ENCODE measurements at regions not wholly inside any gene's neighbourhood (a gene's known extent, or its start where the extent isn't known, plus 50 kb on each side); places are given as distances from the start of the nearest gene placed in this dataset.

DNA sequence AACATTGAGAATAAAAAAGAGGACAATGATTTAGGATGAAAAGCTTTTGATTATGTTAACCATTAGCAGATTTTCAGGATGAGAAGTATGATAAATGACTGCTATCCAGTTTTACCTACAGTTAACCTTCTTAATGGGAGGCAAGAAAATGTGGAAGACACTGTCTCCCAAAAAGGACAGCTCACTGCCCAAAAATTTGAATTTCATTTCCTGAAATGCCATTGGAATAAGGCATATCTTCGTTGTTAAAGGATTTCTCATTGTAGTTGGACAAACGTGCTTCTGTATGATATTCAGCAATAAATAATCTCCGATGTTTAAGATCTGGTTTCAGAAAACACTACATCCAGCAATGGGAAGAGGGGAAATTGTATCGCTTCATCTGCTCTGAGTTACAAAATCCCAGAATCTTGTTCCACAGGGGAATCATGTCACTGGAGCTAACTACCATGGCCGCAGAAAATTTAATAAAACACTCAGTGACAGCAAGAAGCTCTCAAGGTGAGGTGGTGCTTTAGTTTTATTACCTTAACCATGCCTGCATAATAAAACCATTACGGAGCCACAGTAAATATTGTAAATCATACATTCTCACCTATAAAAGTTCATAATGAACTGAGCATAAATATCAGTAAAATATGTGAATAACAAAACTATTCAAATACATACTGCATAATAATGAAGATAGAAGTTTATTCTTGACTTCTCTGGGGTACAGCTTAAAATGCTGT, 552.3 kb downstream of the PCDH7 start:
- ChIA-PET CTCF (no interaction called here), POLR2A (no interaction called here)
- TF ChIP-seq, protein P1, sequence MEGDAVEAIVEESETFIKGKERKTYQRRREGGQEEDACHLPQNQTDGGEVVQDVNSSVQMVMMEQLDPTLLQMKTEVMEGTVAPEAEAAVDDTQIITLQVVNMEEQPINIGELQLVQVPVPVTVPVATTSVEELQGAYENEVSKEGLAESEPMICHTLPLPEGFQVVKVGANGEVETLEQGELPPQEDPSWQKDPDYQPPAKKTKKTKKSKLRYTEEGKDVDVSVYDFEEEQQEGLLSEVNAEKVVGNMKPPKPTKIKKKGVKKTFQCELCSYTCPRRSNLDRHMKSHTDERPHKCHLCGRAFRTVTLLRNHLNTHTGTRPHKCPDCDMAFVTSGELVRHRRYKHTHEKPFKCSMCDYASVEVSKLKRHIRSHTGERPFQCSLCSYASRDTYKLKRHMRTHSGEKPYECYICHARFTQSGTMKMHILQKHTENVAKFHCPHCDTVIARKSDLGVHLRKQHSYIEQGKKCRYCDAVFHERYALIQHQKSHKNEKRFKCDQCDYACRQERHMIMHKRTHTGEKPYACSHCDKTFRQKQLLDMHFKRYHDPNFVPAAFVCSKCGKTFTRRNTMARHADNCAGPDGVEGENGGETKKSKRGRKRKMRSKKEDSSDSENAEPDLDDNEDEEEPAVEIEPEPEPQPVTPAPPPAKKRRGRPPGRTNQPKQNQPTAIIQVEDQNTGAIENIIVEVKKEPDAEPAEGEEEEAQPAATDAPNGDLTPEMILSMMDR (IDR thresholded peaks at IDR 0.05; ENCODE audit: control extremely low read depth, extremely low read depth, low read depth, missing control alignments) = no peak
- DNase-seq (ENCODE audit: extremely low spot score) = no peak

DNA sequence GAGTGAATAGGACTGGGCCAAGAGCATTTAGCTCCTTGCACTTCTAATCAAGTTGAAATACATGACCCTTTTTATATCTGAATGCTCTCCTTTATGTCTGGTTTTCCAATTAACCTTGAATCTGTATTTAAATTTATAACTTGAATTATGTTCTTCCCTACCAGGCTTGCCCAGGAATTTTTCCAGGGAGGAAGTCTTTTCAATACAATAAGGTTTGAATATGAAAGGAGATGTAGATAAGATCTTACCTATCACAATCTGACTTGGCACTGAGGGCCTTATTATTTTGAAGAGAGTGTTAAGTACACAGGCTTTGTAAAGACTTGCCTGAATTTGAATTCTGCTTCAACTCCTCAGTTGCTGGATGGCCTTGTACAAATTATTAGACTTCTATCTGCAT, 555.7 kb downstream of the PCDH7 start:
- ChIA-PET CTCF (no interaction called here), POLR2A (no interaction called here)
- no peak for DNase-seq (ENCODE audit: extremely low spot score)
- TF ChIP-seq, protein P1 (IDR thresholded peaks at IDR 0.05; ENCODE audit: control extremely low read depth, extremely low read depth, low read depth, missing control alignments) = no peak

DNA sequence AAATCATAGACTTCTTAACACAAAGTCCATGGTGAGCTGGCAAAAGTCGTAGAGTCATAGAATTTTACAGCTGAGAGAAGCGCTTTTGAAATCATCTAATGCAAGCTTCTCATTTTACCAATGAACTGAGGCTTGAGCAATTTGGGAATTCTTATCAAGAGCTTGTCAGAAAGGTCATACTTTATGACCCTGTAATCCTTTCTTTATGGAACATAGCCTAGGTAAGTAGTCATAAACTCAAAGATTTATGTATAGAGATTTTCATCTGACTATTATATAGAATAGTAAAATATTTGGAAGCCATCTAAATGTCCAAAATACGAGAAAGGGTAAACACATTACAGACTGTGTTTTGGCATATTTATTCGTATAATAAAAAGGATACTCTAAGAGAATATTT, 563.5 kb downstream of the PCDH7 start:
- CTCF ChIA-PET = no interaction called here
- POLR2A ChIA-PET = no interaction called here
- TF ChIP-seq, protein P1 (IDR thresholded peaks at IDR 0.05; ENCODE audit: control extremely low read depth, extremely low read depth, low read depth, missing control alignments) = no peak

DNA sequence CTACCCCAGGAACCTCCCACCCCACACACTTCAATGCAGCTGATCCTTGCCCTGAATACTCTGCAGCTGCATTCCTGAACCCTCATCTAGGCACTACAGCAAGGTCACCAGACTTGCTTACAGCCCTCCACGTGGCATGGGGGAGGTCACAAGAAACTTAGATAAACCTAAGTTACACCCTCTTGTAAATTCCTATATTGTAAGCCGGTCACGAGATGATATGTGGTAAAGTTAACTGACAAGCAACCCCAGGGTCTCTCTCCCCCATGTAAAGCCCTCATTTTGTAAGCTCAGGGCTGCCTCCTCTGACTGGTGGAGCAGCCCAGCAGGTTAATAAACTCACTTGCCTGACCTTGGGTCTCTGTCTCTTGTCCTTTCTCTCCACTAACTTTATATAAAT, 570.7 kb downstream of the PCDH7 start:
- POLR2A ChIA-PET = no interaction called here
- TF ChIP-seq, protein P1 (IDR thresholded peaks at IDR 0.05; ENCODE audit: control extremely low read depth, extremely low read depth, low read depth, missing control alignments) = no peak
- CTCF ChIA-PET = no interaction called here
- no peak for DNase-seq (ENCODE audit: extremely low spot score)

More for the DNA sequence above, 563.5 kb downstream of the PCDH7 start:
- no peak for DNase-seq (ENCODE audit: extremely low spot score)

DNA sequence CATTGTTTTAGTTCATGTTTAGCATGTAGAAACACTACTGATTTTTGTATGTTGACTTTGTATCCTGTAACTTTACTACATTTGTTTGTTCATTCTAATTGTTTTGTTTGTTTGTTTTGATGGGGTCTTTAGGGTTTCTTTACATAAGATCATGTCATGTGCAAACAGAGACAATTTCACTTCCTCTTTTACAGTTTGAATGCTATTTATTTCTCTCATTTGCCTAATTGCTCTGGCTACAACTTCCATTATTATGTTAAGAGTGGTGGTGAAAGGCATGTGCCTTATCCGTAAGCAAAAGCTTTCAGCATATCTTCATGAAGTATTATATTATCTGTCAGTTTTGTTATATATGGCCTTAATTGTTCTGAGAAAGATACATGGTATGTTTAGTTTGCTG, 571.1 kb downstream of the PCDH7 start:
- no peak for DNase-seq (ENCODE audit: extremely low spot score)
- CTCF ChIA-PET = no interaction called here
- TF ChIP-seq, protein P1 (IDR thresholded peaks at IDR 0.05; ENCODE audit: control extremely low read depth, extremely low read depth, low read depth, missing control alignments) = no peak
- POLR2A ChIA-PET = no interaction called here

DNA sequence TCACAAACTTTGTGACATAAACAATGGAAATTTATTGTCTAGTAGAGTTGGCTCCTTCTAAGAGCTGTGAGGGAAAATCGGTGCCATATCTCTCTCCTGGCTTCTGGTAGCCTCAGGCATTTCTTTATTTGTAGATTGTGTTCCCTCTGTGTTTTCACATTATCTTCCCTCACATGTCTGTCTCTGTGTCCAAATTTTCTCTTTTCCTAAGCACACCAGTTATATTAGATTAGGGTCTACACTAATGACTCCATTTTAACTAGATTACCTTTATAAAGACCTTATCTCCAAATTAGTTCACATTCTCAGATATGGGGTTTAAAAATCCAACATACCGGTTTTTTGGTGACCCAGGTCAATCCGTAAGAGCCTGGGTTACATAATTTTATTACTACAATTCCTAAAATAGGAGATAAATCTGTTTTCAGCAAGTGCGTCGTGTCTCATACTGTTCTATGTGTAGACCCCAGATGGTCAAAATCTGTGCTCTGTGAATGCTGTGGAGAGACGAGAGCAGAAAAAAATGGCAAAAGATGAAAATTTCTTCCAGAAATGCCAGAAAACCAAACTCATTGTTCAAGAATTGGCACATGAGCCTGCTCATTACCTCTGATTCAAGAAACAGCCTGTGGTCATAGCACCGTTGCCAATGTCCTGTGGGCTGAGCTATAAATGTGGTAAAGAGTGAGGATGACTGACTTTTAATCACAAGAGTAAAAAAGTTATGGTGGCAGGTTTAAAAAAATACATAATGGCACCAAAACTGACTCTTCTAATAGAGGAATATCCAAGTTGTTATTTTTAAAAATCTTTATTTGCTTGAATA, 574.7 kb downstream of the PCDH7 start:
- DNase-seq (ENCODE audit: extremely low spot score) = no peak
- ChIA-PET CTCF (no interaction called here), POLR2A (no interaction called here)
- TF ChIP-seq, protein P1 (IDR thresholded peaks at IDR 0.05; ENCODE audit: control extremely low read depth, extremely low read depth, low read depth, missing control alignments) = no peak
